Endodermal cell (in vitro differentiated cells): ENCODE measurements at regions not wholly inside any gene's neighbourhood (a gene's known extent, or its start where the extent isn't known, plus 50 kb on each side); places are given as distances from the start of the nearest gene placed in this dataset.

ENCODE experiments used
- DNase-seq: peaks from one replicate; pipeline ENCODE4 v3.0.0-alpha.2; 2017
- H3K27ac ChIP-seq: 2 replicates; pipeline ENCODE4 v1.5.1; 2013; ENCODE audit warnings: mild to moderate bottlenecking, low read depth, low read length, moderate library complexity
- H3K27me3 ChIP-seq: 2 replicates; pipeline ENCODE4 v1.6.1; 2013; ENCODE audit warnings: mild to moderate bottlenecking, low read length, moderate library complexity; ENCODE audit not compliant: insufficient read depth, control insufficient read depth, poor library complexity, severe bottlenecking
- H3K36me3 ChIP-seq: 2 replicates; pipeline ENCODE4 v1.7.0; 2013; ENCODE audit warnings: mild to moderate bottlenecking, low read length, moderate library complexity; ENCODE audit not compliant: control insufficient read depth, insufficient read depth
- H3K4me1 ChIP-seq: one replicate; pipeline ENCODE4 v1.7.0; 2013; ENCODE audit warnings: low read length; ENCODE audit not compliant: control insufficient read depth, insufficient read depth
- H3K4me3 ChIP-seq: 2 replicates; pipeline ENCODE4 v1.5.1; 2013; ENCODE audit warnings: mild to moderate bottlenecking, low read length, moderate library complexity
- H3K9ac ChIP-seq: 2 replicates; pipeline ENCODE4 v1.6.1; 2013; ENCODE audit warnings: mild to moderate bottlenecking, low read length, moderate library complexity; ENCODE audit not compliant: poor library complexity, severe bottlenecking; ENCODE audit errors: extremely low read depth
- H3K9me3 ChIP-seq: 2 replicates; pipeline ENCODE4 v1.6.1; 2013; ENCODE audit warnings: mild to moderate bottlenecking, low read length, moderate library complexity; ENCODE audit not compliant: control insufficient read depth
- H3K27ac Mint-ChIP-seq: 2 replicates; pipeline ENCODE4 v1.8.0; 2020; ENCODE audit warnings: mixed read lengths
- H3K27me3 Mint-ChIP-seq: 2 replicates; pipeline ENCODE4 v1.8.0; 2021; ENCODE audit warnings: mild to moderate bottlenecking, mixed read lengths; ENCODE audit not compliant: insufficient read depth
- H3K36me3 Mint-ChIP-seq: 2 replicates; pipeline ENCODE4 v1.8.0; 2020; ENCODE audit warnings: low read depth, mixed read lengths
- H3K4me1 Mint-ChIP-seq: 2 replicates; pipeline ENCODE4 v1.8.0; 2020; ENCODE audit warnings: mixed read lengths
- H3K4me3 Mint-ChIP-seq: 2 replicates; pipeline ENCODE4 v1.8.0; 2020; ENCODE audit warnings: mild to moderate bottlenecking, moderate library complexity, mixed read lengths
- H3K9me3 Mint-ChIP-seq: 2 replicates; pipeline ENCODE4 v1.8.0; 2020; ENCODE audit warnings: mild to moderate bottlenecking, mixed read lengths
- CTCF ChIP-seq: fragments of 200-600 bp; sonication (generic); conservative IDR thresholded peaks from 2 replicates; pipeline ENCODE4 v1.5.0; 2021; ENCODE audit warnings: antibody characterized with exemption, mild to moderate bottlenecking
- WGBS, 2 experiments: methylation state at CpG; one replicate each; pipeline versions ENCODE4 v1.1.5 to v1.1.7; 2013; ENCODE audit warnings: missing lambda C conversion rate in 2 of 2, mixed read lengths in 1 of 2; ENCODE audit not compliant: insufficient coverage in 1 of 2, insufficient read length in 1 of 2; 5-methylcytosine and 5-hydroxymethylcytosine counted together

DNA sequence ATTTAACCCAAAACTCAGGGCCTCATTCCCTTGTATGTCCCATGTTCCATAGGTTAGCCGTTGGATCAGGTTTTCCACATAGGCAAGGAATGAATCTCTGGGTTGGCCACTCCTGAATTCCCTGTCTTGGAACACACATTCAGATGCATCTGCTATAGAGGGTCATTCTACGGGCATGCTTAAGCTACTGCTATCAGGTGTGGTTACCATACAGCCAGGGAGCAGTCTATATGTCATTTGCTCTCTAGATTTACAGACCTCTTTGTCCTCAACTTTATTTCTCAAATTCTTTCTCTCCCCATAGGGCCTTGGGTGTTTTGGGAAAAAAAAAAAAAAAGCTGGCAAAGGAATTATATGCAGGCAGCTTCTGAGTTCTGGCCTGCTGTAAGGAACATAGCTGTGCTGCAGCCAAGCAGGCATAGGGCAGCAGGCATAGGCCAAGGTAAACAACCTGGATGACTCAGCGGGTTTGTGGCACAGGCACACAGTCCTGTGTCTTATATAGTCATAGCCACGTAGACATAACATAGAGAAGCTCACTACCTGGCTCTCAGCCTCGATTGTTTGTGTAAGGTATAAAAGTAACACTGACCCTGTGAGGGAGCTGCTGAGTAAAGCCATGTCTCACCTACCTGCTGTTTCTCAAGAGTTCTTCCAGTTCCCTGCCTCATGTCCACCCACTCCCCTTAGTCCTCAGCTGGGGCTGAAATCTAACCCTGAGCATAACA, 141.5 kb downstream of the OSTF1 start:
- no peak for DNase-seq
- H3K27me3 ChIP-seq, result no peaks in the 10 kb centered on the region
- Mint-ChIP-seq H3K9me3 (peaks cover 21% of the 10 kb centered on the region), H3K36me3 (no peaks in the 10 kb centered on the region), H3K4me3 (no peak overlapping the region), H3K27me3 (no peaks in the 10 kb centered on the region), H3K4me1 (peaks cover 2% of the 10 kb centered on the region), H3K27ac (peak overlapping the region; percentile 45)
- peaks cover 10% of the 10 kb centered on the region for H3K9me3 ChIP-seq
- H3K9ac ChIP-seq, result no peak overlapping the region
- no peak for TF ChIP-seq CTCF
- 77 to 93% methylated on average over 3 to 5 of the region's 5 CpGs for WGBS, 2 experiments
- no peak overlapping the region for H3K4me3 ChIP-seq
- H3K36me3 ChIP-seq, result no peaks in the 10 kb centered on the region
- no peak overlapping the region for H3K27ac ChIP-seq
- no peaks in the 10 kb centered on the region for H3K4me1 ChIP-seq

DNA sequence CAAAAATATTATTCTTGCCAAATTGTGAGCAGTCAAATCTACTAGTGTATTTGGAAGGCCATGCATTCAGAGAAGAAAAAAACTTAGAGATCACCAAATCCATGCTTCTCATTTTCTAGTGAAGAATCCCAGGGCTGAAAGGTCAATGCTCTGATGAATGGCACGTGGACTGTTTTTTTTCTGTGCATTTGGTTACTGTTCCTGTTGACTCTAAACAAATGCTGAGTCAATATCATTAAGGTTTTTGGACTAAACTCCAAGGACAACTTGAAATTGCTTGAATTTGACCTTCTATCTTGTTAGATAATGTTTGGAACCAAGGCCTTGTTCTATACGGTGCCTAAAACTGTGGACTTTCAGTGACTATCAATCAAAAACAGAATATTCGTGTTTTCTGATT, 142.2 kb downstream of the OSTF1 start:
- H3K27ac Mint-ChIP-seq, result no peak overlapping the region
- H3K9me3 Mint-ChIP-seq, result peaks cover 17% of the 10 kb centered on the region
- WGBS, 2 experiments, result 91 to 94% methylated on average over 2 to 3 of the region's 3 CpGs

GRCh38 chr9:75231167-75231566, 142.9 kb downstream of the OSTF1 start:
- Mint-ChIP-seq H3K36me3 (no peaks in the 10 kb centered on the region), H3K9me3 (peaks cover 16% of the 10 kb centered on the region), H3K27ac (no peak overlapping the region), H3K4me1 (peaks cover 2% of the 10 kb centered on the region), H3K4me3 (no peak overlapping the region), H3K27me3 (no peaks in the 10 kb centered on the region)
- no peak for DNase-seq
- Histone ChIP-seq H3K4me3 (no peak overlapping the region), H3K27ac (no peak overlapping the region), H3K4me1 (no peaks in the 10 kb centered on the region), H3K9me3 (peaks cover 21% of the 10 kb centered on the region), H3K27me3 (no peaks in the 10 kb centered on the region), H3K9ac (no peak overlapping the region), H3K36me3 (no peaks in the 10 kb centered on the region)
- no peak for TF ChIP-seq CTCF
- WGBS, 2 experiments, result 94% methylated on average over 2 of the region's 2 CpGs; no CpG with 5 or more reads in 1 of the 2 experiments

More for the DNA sequence above, 142.2 kb downstream of the OSTF1 start:
- TF ChIP-seq CTCF, result no peak
- Histone ChIP-seq H3K9ac (no peak overlapping the region), H3K4me1 (no peaks in the 10 kb centered on the region), H3K9me3 (peaks cover 17% of the 10 kb centered on the region), H3K27me3 (no peaks in the 10 kb centered on the region), H3K36me3 (no peaks in the 10 kb centered on the region), H3K4me3 (no peak overlapping the region), H3K27ac (no peak overlapping the region)
- Mint-ChIP-seq H3K4me3 (no peak overlapping the region), H3K36me3 (no peaks in the 10 kb centered on the region), H3K27me3 (no peaks in the 10 kb centered on the region), H3K4me1 (peaks cover 2% of the 10 kb centered on the region)
- no peak for DNase-seq
